K562 (cell line): ENCODE measurements at regions not wholly inside any gene's neighbourhood (a gene's known extent, or its start where the extent isn't known, plus 50 kb on each side); places are given as distances from the start of the nearest gene placed in this dataset.

Source experiments
- CTCF ChIP-seq, 3 experiments: IDR thresholded peaks in 2 of 3; conservative IDR thresholded peaks in 1 of 3; 2 replicates each; pipeline ENCODE4 v1.5.1; 2011 to 2012; ENCODE audit warnings: low read length in 3 of 3, mild to moderate bottlenecking in 3 of 3, control low read depth in 2 of 3, improper control_type of control experiment in 1 of 3, inconsistent platforms in 1 of 3, low read depth in 1 of 3, mixed read lengths in 1 of 3, moderate library complexity in 1 of 3; ENCODE audit not compliant: insufficient read depth in 2 of 3
- HDAC3 ChIP-seq: fragments of 450-650 bp; IDR thresholded peaks from 2 replicates; pipeline ENCODE4 v1.6.1; 2018; ENCODE audit warnings: borderline replicate concordance, mild to moderate bottlenecking, moderate library complexity; ENCODE audit not compliant: partially characterized antibody
- MAX ChIP-seq: sonication (generic); formaldehyde crosslinking; IDR thresholded peaks from 2 replicates; pipeline ENCODE4 v1.9.0; 2022; ENCODE audit warnings: mild to moderate bottlenecking, missing genetic modification reagents
- SIN3A ChIP-seq, 2 experiments: fragments of 150-350 bp in 1 of 2; IDR thresholded peaks; 2 replicates each; pipeline ENCODE4 v1.6.1; 2011 to 2016; ENCODE audit warnings: borderline replicate concordance in 2 of 2, low read depth in 2 of 2, low read length in 2 of 2, mild to moderate bottlenecking in 2 of 2, moderate library complexity in 2 of 2; ENCODE audit not compliant: control insufficient read depth in 1 of 2
- TRIM24 ChIP-seq, 2 experiments: fragments of 450-650 bp; IDR thresholded peaks; 2 replicates each; pipeline ENCODE4 v1.6.1; 2016
- ZFX ChIP-seq: sonication (generic); formaldehyde crosslinking; IDR thresholded peaks from 2 replicates; pipeline ENCODE4 v1.8.0; 2022; ENCODE audit warnings: mild to moderate bottlenecking, missing genetic modification reagents, moderate library complexity

GRCh38 chr15:47340571-47340920 lies 376.8 kb upstream of the SEMA6D start:
- TF ChIP-seq CTCF (IDR thresholded peaks at IDR 0.05 in 2 of 3, conservative IDR thresholded peaks at IDR 0.05 in 1 of 3; ENCODE audit: insufficient read depth in 2 of 3, low read depth in 1 of 3, low read length in 3 of 3) (no peak), ZFX (CRISPR knock-in tag) (no peak), HDAC3 (no peak), MAX (no peak), SIN3A (IDR thresholded peaks at IDR 0.05; ENCODE audit: borderline replicate concordance in 2 of 2, control insufficient read depth in 1 of 2, low read depth in 2 of 2, low read length in 2 of 2) (no peak), TRIM24 (IDR thresholded peaks at IDR 0.05) (no peak)
